ENCODE measurements at regions not wholly inside any gene's neighbourhood (a gene's known extent, or its start where the extent isn't known, plus 50 kb on each side); places are given as distances from the start of the nearest gene placed in this dataset.

- no peak for DNase-seq (ENCODE audit: extremely low spot score, insufficient read length, low read depth)
- FAIRE-seq, result no peak
These were observed 287.9 kb downstream of the ETAA1 start for GRCh38 chr2:67684991-67685390.

GRCh38 chr2:67686254-67686653 lies 289.1 kb downstream of the ETAA1 start:
- DNase-seq (ENCODE audit: extremely low spot score, insufficient read length, low read depth), result no peak
- FAIRE-seq, result no peak

DNA sequence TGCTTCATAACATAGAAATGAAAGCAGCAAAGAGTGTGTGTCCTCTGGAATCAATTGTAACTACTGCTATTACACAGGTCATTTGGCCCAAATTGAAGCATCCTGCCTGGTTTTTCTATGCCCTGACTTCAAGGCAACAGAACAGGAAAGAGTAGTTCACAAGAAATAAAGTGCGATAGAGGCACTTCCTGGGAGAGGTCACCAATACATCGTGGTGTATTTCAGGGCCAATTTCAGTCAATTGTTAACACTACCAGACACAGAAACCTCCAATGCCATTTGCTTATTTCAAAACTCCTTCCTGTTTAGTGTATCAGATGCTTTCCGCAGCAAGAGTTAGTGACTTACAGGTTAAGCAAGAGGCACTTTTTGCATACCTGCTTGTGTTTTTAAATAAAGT lies 292.1 kb downstream of the ETAA1 start:
- no peak for FAIRE-seq
- no peak for DNase-seq (ENCODE audit: extremely low spot score, insufficient read length, low read depth)

DNA sequence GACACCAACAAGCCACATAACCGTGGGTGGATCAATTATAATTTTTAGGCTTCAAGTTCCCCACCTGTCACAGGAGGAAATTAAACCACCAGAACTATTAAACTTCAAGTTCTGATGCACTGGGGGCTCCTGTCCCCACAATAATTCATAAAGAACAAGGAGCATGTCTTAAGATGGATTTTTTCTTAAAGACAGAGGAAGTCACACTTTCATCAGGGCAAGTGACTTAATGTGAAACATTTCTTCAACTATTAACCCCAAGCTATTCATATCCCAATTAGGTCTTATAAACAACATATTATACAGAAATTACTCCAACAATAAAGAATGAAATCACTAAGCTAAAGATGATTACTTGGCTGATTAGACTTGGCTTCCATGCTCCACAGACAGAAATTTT lies 292.5 kb downstream of the ETAA1 start:
- DNase-seq (ENCODE audit: extremely low spot score, insufficient read length, low read depth), result no peak
- FAIRE-seq, result no peak

DNA sequence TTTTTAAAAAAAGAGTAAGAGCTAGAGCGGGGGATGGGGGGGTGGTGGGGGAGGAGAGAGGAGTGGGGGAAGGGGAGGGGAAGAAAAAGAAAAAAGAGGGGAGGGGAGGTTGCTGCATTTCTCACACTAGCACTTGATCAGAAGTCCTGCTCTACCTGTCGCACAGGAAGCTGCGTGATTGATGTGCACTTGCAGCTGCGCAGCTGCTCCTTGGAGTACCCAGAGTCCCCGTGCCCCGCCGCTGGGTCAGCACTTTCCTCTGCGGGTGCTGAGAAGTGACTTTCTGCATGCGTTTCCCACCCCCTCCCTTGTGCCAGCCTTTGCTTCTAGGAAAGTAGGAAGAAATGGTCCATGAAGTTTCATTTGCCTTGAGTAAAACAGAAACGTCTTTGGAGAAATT lies 297.3 kb downstream of the ETAA1 start:
- FAIRE-seq (no peak), DNase-seq (ENCODE audit: extremely low spot score, insufficient read length, low read depth) (no peak)

- no peak for DNase-seq (ENCODE audit: extremely low spot score, insufficient read length, low read depth)
- FAIRE-seq, result no peak
These were observed 303.9 kb downstream of the ETAA1 start for GRCh38 chr2:67701011-67701410.

DNA sequence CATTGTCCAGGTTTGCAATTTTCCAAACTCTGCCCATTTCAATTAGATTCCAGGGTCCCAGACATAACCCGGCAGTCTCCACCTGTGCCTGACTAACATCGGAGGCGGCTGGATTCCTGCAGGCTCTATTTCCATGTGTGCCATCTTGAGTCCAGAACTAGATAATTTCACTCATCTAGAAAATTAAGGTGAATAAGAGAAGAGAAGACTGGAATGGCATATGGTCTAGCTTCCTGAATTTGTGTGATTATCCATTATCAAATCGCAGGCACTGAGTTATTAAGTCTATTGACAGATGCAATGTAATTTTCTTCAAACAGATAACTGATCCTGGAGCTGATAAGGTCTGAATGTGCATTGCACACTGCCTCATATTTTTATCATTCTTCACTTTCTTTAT lies 305.2 kb downstream of the ETAA1 start:
- FAIRE-seq (no peak), DNase-seq (ENCODE audit: extremely low spot score, insufficient read length, low read depth) (no peak)

DNA sequence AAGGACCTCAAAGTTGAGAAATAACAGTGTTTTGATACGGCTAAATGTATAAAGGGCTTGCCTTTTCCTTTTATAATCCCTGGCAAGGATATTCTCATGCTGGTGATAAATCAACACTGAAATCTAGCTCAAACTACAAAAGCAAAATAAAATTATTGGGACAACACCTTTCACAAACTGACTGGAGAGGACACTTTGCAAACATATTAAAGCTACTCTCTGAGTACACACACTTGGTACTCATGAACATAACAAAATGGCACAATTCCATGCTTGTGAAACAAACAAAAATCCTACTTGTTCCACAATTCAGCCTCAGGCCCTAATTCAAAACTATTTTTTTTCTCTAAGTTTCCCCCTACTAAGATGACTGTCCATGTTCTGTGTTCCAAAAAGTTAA lies 305.8 kb downstream of the ETAA1 start:
- no peak for FAIRE-seq
- no peak for DNase-seq (ENCODE audit: extremely low spot score, insufficient read length, low read depth)

- DNase-seq (ENCODE audit: extremely low spot score, insufficient read length, low read depth) (no peak), FAIRE-seq (no peak)
These were observed 308.9 kb downstream of the ETAA1 start for GRCh38 chr2:67706082-67706481.

GRCh38 chr2:67707896-67708295 lies 310.8 kb downstream of the ETAA1 start:
- FAIRE-seq, result no peak
- DNase-seq (ENCODE audit: extremely low spot score, insufficient read length, low read depth), result no peak

DNA sequence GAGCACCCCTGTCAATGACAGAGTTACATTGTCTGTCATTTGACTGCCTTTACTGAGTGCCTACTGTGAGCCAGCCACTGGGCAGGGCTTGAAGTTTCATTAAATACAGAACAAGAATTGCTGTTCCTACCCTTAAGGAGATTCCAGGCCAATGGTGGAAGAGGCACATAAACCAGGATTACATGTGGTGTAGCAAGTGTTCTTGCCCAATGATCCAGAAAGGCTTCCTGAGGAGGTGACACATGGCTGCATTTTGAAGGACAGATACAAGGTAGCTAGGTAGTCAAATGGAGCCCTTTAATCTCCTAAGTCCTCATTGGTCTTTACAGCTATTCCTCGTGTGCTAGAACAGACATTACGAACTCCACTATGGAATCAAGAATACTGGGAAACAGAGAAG lies 312.7 kb downstream of the ETAA1 start:
- no peak for DNase-seq (ENCODE audit: extremely low spot score, insufficient read length, low read depth)

DNA sequence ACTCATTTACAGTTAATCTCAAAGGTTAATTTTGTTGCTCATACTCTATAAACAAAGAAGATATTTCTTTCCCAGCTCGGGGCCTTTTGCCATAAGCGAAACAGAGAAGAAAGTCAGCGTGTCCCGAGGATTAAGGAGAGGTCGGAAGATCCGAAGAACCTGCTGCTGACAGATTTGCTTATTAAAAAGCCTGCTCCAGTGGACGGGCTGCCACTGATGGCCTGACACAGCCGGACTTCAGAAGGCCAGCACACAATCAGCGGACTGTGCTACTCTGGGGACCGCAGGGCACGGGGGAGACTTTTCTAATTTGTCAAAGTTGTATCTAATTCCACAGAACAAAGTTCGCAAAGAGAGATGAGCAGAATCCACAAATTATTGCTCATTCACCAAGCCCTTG lies 315.4 kb downstream of the ETAA1 start:
- no peak for FAIRE-seq

More for the DNA sequence above, 312.7 kb downstream of the ETAA1 start:
- FAIRE-seq, result no peak

GRCh38 chr2:67713376-67713775 lies 316.2 kb downstream of the ETAA1 start:
- DNase-seq (ENCODE audit: extremely low spot score, insufficient read length, low read depth) (no peak), FAIRE-seq (no peak)

More for the DNA sequence above, 315.4 kb downstream of the ETAA1 start:
- DNase-seq (ENCODE audit: extremely low spot score, insufficient read length, low read depth), result no peak

- FAIRE-seq (no peak), DNase-seq (ENCODE audit: extremely low spot score, insufficient read length, low read depth) (no peak)
These were observed 319.8 kb downstream of the ETAA1 start for GRCh38 chr2:67716895-67717396.

DNA sequence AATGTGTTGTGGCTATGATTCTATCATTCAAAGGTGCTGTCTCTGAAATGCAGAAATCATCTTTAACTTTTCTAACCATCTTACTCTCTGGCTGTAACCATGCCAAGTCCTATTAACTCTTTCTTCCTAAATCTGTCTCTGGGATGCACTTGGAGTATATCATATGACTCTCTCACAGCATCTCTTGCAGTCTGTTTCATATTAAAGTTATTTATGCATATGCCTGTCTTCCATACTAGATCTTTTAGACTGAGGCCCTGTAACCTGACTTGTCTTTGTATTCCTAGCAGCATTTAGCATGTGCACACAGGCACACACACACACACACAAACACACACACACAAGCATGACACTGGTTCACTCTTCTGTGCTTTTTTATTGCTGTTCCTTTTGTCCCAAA lies 320.6 kb downstream of the ETAA1 start:
- DNase-seq (ENCODE audit: extremely low spot score, insufficient read length, low read depth) (no peak), FAIRE-seq (no peak)

DNA sequence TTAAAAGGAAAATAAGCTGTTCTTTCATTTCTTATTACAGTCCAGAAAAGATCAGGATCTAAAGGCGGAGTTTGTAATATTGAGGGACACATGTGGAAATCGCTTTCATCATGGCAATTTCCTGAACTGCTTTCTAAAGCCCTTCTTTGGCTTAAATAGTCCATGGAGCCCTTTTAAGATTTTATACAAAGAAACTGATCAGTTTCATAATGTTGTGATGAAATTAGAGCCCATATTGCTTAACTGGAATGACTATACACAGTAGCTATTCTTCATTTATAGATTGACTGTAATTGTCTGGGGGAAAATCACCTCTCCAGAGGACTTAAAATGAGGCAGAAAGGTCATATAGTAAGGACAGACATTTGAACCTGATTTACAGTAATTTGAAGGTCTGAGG lies 322.2 kb downstream of the ETAA1 start:
- no peak for FAIRE-seq

DNA sequence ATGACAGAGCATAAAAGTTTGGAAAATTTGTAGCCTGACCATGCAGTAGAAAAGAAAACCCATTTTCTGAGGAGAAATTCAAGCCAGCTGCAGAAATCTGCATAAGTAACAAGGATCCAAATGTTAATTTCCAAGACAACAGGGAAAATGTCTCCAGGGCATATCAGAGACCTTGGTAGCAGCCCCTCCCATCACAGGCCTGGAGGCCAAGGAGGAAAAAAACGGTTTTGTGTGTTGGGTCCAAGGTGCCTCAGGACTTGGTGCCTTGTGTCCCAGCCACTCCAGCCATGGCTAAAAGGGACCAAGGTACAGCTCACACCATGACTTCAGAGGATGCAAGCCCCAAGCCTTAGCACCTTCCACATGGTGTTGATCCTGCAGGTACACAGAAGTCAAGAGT lies 324.4 kb downstream of the ETAA1 start:
- no peak for FAIRE-seq

More for the DNA sequence above, 322.2 kb downstream of the ETAA1 start:
- DNase-seq (ENCODE audit: extremely low spot score, insufficient read length, low read depth), result no peak

DNA sequence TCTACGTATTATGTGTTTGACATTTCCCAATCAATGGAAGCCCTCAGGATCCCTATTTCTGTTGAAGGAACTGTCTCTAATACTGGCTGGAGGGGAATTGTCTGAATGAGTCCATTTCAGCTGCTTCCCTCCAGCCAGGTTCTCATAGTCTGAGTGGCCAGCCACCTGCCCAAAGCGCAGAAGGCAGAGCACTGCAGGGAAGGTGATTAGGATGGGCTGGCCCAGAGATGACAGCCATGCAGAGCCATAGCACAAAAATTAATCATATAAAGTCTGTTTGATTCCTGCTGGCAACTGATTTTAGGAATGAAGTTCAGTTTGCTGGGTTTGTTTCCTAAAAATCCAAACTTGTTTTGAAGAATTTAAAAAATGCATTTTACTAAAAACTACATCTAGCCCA lies 327.1 kb downstream of the ETAA1 start:
- FAIRE-seq, result no peak
- DNase-seq (ENCODE audit: extremely low spot score, insufficient read length, low read depth), result no peak

More for the DNA sequence above, 324.4 kb downstream of the ETAA1 start:
- DNase-seq (ENCODE audit: extremely low spot score, insufficient read length, low read depth), result no peak

DNA sequence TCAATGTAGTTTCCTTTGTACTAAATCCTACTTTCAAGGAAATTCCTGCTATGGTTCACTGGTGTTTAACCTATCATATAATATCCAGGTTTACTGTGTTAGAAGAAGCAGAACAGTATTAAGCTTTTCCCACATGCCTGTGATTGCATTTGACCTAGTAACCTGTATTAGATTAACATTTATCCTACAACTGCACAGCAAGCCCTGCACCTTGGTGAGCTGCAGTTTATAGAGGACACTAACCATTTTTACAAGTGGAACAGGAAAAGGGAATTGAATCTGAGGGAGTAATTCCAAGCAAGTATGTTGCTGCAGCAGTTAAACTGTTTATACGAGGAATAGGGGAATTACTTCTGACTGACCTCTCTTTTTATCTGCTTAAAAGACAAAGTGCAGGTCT lies 328.6 kb downstream of the ETAA1 start:
- DNase-seq (ENCODE audit: extremely low spot score, insufficient read length, low read depth) (no peak), FAIRE-seq (no peak)

- DNase-seq (ENCODE audit: extremely low spot score, insufficient read length, low read depth) (no peak), FAIRE-seq (no peak)
These were observed 329.3 kb downstream of the ETAA1 start for GRCh38 chr2:67726416-67726815.

GRCh38 chr2:67727131-67727530 lies 330.0 kb downstream of the ETAA1 start:
- FAIRE-seq, result no peak
- DNase-seq (ENCODE audit: extremely low spot score, insufficient read length, low read depth), result no peak

DNA sequence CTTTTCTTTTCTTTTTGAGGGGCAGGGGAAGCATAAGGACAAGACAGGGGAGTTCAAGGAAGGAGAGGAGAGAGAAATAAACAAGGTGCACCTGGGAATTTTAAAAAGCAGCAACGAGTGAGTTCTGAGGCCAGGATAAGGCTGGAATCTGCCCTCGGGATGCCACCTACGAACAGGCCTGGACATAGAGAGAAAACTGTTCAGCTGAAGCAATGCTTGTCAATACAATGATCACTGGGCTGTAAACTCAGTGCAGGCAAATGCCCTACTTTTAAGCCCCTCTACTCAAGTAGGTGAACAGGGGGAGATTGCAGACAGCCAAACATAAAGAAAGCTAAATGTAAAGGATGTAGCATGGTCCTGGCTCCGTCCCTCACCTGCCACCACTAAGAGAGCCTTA lies 330.5 kb downstream of the ETAA1 start:
- DNase-seq (ENCODE audit: extremely low spot score, insufficient read length, low read depth) (no peak), FAIRE-seq (no peak)

DNA sequence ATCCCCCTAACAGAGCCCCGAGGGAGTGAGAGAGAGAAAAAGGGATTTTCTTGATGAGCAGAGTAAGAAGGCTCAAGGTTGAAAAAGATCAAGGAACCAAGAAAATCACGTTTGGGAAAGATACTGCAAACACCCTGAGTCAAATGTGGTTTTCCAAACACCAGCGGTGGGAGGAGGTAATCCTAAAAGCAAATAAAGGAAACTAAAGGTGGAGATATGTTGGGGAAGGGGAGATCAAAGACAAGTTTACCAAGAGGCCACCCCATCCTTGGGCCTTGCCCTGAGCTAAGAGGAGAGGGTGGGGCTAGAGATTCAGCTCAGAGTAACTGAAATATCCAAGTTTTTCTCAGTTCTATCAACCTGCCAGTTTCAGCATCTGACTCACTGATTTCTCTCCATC lies 332.3 kb downstream of the ETAA1 start:
- FAIRE-seq (no peak), DNase-seq (ENCODE audit: extremely low spot score, insufficient read length, low read depth) (no peak)

Data from GM18507 (cell line).